Effector memory CD8-positive, alpha-beta T cell (primary cell): ENCODE measurements at regions not wholly inside any gene's neighbourhood (a gene's known extent, or its start where the extent isn't known, plus 50 kb on each side); places are given as distances from the start of the nearest gene placed in this dataset.
"Not testable (repeated sequence)": the region's sequence is repeated elsewhere in the genome, so short reads cannot be mapped to it uniquely, and the experiment has no call there.

Source experiments
- ATAC-seq: fragments of 150-1000 bp; cut with Tn5 transposase; replicated peaks from 2 replicates; pipeline ENCODE4 v1.10.0; 2021; ENCODE audit warnings: mild to moderate bottlenecking, moderate library complexity
- DNase-seq, 3 experiments: peaks; one replicate each; pipeline ENCODE4 v3.0.0; 2021
- H3K27ac Mint-ChIP-seq, 2 donors: one replicate each; pipeline ENCODE4 v1.8.0; 2022; ENCODE audit warnings: mild to moderate bottlenecking in 2 of 2, mixed read lengths in 2 of 2, moderate library complexity in 2 of 2
- H3K27me3 Mint-ChIP-seq, 2 donors: one replicate each; pipeline ENCODE4 v1.8.0; 2022; ENCODE audit warnings: mixed read lengths in 2 of 2
- H3K36me3 Mint-ChIP-seq: one replicate; pipeline ENCODE4 v1.8.0; 2022; ENCODE audit warnings: mild to moderate bottlenecking, moderate library complexity, mixed read lengths; ENCODE audit not compliant: insufficient read depth
- H3K4me1 Mint-ChIP-seq, 2 donors: one replicate each; pipeline ENCODE4 v1.8.0; 2022; ENCODE audit warnings: low read depth in 2 of 2, mixed read lengths in 2 of 2
- H3K4me3 Mint-ChIP-seq, 2 donors: one replicate each; pipeline ENCODE4 v1.8.0; 2022; ENCODE audit warnings: mild to moderate bottlenecking in 2 of 2, mixed read lengths in 2 of 2, moderate library complexity in 2 of 2
- H3K9me3 Mint-ChIP-seq, 2 donors: one replicate each; pipeline ENCODE4 v1.8.0; 2022; ENCODE audit warnings: mixed read lengths in 2 of 2

- Mint-ChIP-seq H3K4me1 (no peaks in the 10 kb centered on the region), H3K4me3 (no peak overlapping the region), H3K27me3 (no peaks in the 10 kb centered on the region), H3K27ac (no peak overlapping the region), H3K36me3 (peaks cover 3% of the 10 kb centered on the region), H3K9me3 (peaks cover 5 to 13% of the 10 kb centered on the region in 2 donors)
- DNase-seq (no peak), ATAC-seq (no peak)
Observed at GRCh38 chr18:25473008-25473407, 121.0 kb upstream of the ZNF521 start.

- H3K4me3 Mint-ChIP-seq, H3K9me3 Mint-ChIP-seq, H3K27ac Mint-ChIP-seq, H3K36me3 Mint-ChIP-seq, DNase-seq, H3K27me3 Mint-ChIP-seq, ATAC-seq, H3K4me1 Mint-ChIP-seq: not testable (repeated sequence)
Observed at GRCh38 chr18:25470756-25471524, 119.0 kb upstream of the ZNF521 start.

GRCh38 chr18:25470062-25470461 is 118.1 kb upstream of the ZNF521 start:
- Mint-ChIP-seq H3K4me3 (no peak overlapping the region), H3K27me3 (no peaks in the 10 kb centered on the region), H3K27ac (no peak overlapping the region), H3K4me1 (no peaks in the 10 kb centered on the region), H3K9me3 (peaks cover 5 to 6% of the 10 kb centered on the region in 2 donors), H3K36me3 (peaks cover 3% of the 10 kb centered on the region)
- no peak for DNase-seq
- ATAC-seq, result no peak

- no peak for ATAC-seq
- Mint-ChIP-seq H3K9me3 (peaks cover 6 to 7% of the 10 kb centered on the region in 2 donors), H3K36me3 (peaks cover 3% of the 10 kb centered on the region), H3K4me3 (no peak overlapping the region), H3K4me1 (no peaks in the 10 kb centered on the region), H3K27ac (no peak overlapping the region), H3K27me3 (no peaks in the 10 kb centered on the region)
- no peak for DNase-seq
Observed at GRCh38 chr18:25469489-25469888, 117.5 kb upstream of the ZNF521 start.

GRCh38 chr18:25467226-25467987 is 115.4 kb upstream of the ZNF521 start:
- H3K36me3 Mint-ChIP-seq, result peaks cover 3% of the 10 kb centered on the region
- DNase-seq, result no peak

GRCh38 chr18:25465152-25465732 is 113.3 kb upstream of the ZNF521 start:
- Mint-ChIP-seq H3K4me1 (no peaks in the 10 kb centered on the region), H3K36me3 (peaks cover 3% of the 10 kb centered on the region), H3K27me3 (no peaks in the 10 kb centered on the region), H3K4me3 (no peak overlapping the region), H3K27ac (no peak overlapping the region), H3K9me3 (peaks cover 6 to 9% of the 10 kb centered on the region in 2 donors)
- ATAC-seq (no peak), DNase-seq (no peak)

More at GRCh38 chr18:25467226-25467987, 115.4 kb upstream of the ZNF521 start:
- H3K27ac Mint-ChIP-seq, result no peak overlapping the region
- H3K4me1 Mint-ChIP-seq, result no peaks in the 10 kb centered on the region
- no peak for ATAC-seq
- H3K9me3 Mint-ChIP-seq, result peaks cover 6 to 7% of the 10 kb centered on the region in 2 donors
- no peak overlapping the region for H3K4me3 Mint-ChIP-seq
- H3K27me3 Mint-ChIP-seq, result no peaks in the 10 kb centered on the region

- Mint-ChIP-seq H3K27me3 (no peaks in the 10 kb centered on the region), H3K4me1 (no peaks in the 10 kb centered on the region)
- no peak for ATAC-seq
Observed at GRCh38 chr18:25464227-25464626, 112.3 kb upstream of the ZNF521 start.

GRCh38 chr18:25463726-25464125 is 111.8 kb upstream of the ZNF521 start:
- Mint-ChIP-seq H3K9me3 (peaks cover 4 to 14% of the 10 kb centered on the region in 2 donors), H3K36me3 (no peaks in the 10 kb centered on the region), H3K27ac (no peak overlapping the region), H3K4me1 (no peaks in the 10 kb centered on the region), H3K4me3 (no peak overlapping the region), H3K27me3 (no peaks in the 10 kb centered on the region)
- ATAC-seq (no peak), DNase-seq (no peak)

More at GRCh38 chr18:25464227-25464626, 112.3 kb upstream of the ZNF521 start:
- H3K27ac Mint-ChIP-seq, result no peak overlapping the region
- H3K36me3 Mint-ChIP-seq, result no peaks in the 10 kb centered on the region
- no peak for DNase-seq
- H3K4me3 Mint-ChIP-seq, result no peak overlapping the region
- H3K9me3 Mint-ChIP-seq, result peaks cover 4 to 14% of the 10 kb centered on the region in 2 donors

- H3K27me3 Mint-ChIP-seq, result no peaks in the 10 kb centered on the region
- H3K4me3 Mint-ChIP-seq, result no peak overlapping the region
- no peak overlapping the region for H3K27ac Mint-ChIP-seq
- ATAC-seq, result no peak
- H3K9me3 Mint-ChIP-seq, result peaks cover 2 to 19% of the 10 kb centered on the region in 2 donors
- no peaks in the 10 kb centered on the region for H3K4me1 Mint-ChIP-seq
- no peaks in the 10 kb centered on the region for H3K36me3 Mint-ChIP-seq
- DNase-seq, result no peak
Observed at GRCh38 chr18:25459814-25460213, 107.8 kb upstream of the ZNF521 start.

GRCh38 chr18:25457601-25458000 is 105.6 kb upstream of the ZNF521 start:
- H3K4me1 Mint-ChIP-seq, result no peaks in the 10 kb centered on the region
- no peaks in the 10 kb centered on the region for H3K27me3 Mint-ChIP-seq
- no peak overlapping the region for H3K4me3 Mint-ChIP-seq
- peaks cover 0 to 19% of the 10 kb centered on the region in 2 donors for H3K9me3 Mint-ChIP-seq
- ATAC-seq (no peak), DNase-seq (no peak)
- no peak overlapping the region for H3K27ac Mint-ChIP-seq
- H3K36me3 Mint-ChIP-seq, result no peaks in the 10 kb centered on the region

GRCh38 chr18:25457126-25457525 is 105.2 kb upstream of the ZNF521 start:
- Mint-ChIP-seq H3K36me3 (no peaks in the 10 kb centered on the region), H3K27me3 (no peaks in the 10 kb centered on the region), H3K9me3 (peaks cover 0 to 19% of the 10 kb centered on the region in 2 donors), H3K4me3 (no peak overlapping the region), H3K4me1 (no peaks in the 10 kb centered on the region), H3K27ac (no peak overlapping the region)
- DNase-seq (no peak), ATAC-seq (no peak)

- no peak overlapping the region for H3K4me3 Mint-ChIP-seq
Observed at GRCh38 chr18:25456334-25457010, 104.5 kb upstream of the ZNF521 start.

GRCh38 chr18:25455646-25456045 is 103.7 kb upstream of the ZNF521 start:
- H3K4me1 Mint-ChIP-seq, result no peaks in the 10 kb centered on the region
- no peak overlapping the region for H3K27ac Mint-ChIP-seq
- DNase-seq, result no peak
- no peaks in the 10 kb centered on the region for H3K27me3 Mint-ChIP-seq
- H3K36me3 Mint-ChIP-seq, result no peaks in the 10 kb centered on the region
- no peak overlapping the region for H3K4me3 Mint-ChIP-seq
- H3K9me3 Mint-ChIP-seq, result peaks cover 0 to 19% of the 10 kb centered on the region in 2 donors
- ATAC-seq, result no peak

More at GRCh38 chr18:25456334-25457010, 104.5 kb upstream of the ZNF521 start:
- DNase-seq (no peak), ATAC-seq (no peak)
- Mint-ChIP-seq H3K9me3 (peaks cover 0 to 19% of the 10 kb centered on the region in 2 donors), H3K36me3 (no peaks in the 10 kb centered on the region), H3K27ac (no peak overlapping the region), H3K4me1 (no peaks in the 10 kb centered on the region), H3K27me3 (no peaks in the 10 kb centered on the region)
